22Rv1 (cell line): ENCODE measurements at regions not wholly inside any gene's neighbourhood (a gene's known extent, or its start where the extent isn't known, plus 50 kb on each side); places are given as distances from the start of the nearest gene placed in this dataset.

Source experiments
- H3K27ac ChIP-seq: fragments of 450-650 bp; 2 replicates; pipeline ENCODE4 v1.5.1; 2017
- ZFX ChIP-seq: fragments of 450-650 bp; IDR thresholded peaks from 2 replicates; pipeline ENCODE4 v1.6.1; 2017; ENCODE audit warnings: antibody characterized with exemption, borderline replicate concordance
- TF ChIP-seq, protein P1 (sequence below): fragments of 450-650 bp; IDR thresholded peaks from 2 replicates; pipeline ENCODE4 v1.5.1; 2017; ENCODE audit warnings: mild to moderate bottlenecking

DNA sequence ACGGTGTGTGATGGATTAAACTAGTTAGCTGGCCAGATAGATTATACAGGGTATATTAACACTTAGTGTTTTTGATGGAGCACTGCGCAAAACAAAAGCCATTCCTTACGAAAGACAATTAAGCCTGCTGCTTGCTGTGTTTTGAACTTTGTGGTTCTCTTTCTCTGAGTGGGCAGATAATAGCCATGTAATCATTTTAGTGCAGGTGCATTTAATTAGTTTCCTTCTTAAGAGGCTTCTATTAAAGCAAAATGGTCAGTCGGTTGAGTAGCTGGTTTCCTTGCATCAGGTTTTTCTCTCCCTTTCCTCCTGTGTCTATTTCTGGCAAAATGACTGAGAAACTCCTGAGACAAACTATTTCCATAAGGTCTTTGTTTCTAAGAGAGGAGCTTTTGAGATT, 512.5 kb downstream of the DMAC1 start:
- H3K27ac ChIP-seq, result no peak overlapping the region
- TF ChIP-seq, protein P1, sequence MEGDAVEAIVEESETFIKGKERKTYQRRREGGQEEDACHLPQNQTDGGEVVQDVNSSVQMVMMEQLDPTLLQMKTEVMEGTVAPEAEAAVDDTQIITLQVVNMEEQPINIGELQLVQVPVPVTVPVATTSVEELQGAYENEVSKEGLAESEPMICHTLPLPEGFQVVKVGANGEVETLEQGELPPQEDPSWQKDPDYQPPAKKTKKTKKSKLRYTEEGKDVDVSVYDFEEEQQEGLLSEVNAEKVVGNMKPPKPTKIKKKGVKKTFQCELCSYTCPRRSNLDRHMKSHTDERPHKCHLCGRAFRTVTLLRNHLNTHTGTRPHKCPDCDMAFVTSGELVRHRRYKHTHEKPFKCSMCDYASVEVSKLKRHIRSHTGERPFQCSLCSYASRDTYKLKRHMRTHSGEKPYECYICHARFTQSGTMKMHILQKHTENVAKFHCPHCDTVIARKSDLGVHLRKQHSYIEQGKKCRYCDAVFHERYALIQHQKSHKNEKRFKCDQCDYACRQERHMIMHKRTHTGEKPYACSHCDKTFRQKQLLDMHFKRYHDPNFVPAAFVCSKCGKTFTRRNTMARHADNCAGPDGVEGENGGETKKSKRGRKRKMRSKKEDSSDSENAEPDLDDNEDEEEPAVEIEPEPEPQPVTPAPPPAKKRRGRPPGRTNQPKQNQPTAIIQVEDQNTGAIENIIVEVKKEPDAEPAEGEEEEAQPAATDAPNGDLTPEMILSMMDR, result no peak
- no peak for TF ChIP-seq ZFX

GRCh38 chr9:7286101-7286500, 513.5 kb downstream of the DMAC1 start:
- TF ChIP-seq ZFX, result no peak
- TF ChIP-seq, protein P1, result no peak
- no peak overlapping the region for H3K27ac ChIP-seq

- no peak overlapping the region for H3K27ac ChIP-seq
- TF ChIP-seq ZFX, result no peak
- TF ChIP-seq, protein P1, result no peak
These were observed 514.4 kb downstream of the DMAC1 start for GRCh38 chr9:7285199-7285598.

DNA sequence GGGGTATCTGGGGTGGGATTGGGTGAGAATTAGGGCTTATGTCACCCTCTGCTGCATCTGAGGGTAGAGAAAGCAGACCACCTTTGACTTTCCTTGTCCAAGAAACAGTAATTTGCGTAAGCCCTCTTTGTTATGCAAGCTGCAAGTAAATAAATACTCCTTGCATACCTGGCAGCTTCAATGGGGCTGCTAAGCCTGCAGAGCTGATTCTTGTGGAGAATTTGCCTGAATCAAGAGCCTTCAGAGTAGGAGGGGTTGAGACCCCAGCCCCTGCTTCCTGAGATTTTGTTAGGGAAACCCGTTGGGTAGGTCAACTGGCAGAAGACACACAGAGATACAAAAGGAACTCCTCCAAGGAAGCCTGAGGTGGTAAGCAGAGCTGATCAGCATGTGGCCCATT, 515.1 kb downstream of the DMAC1 start:
- no peak overlapping the region for H3K27ac ChIP-seq
- no peak for TF ChIP-seq ZFX
- TF ChIP-seq, protein P1, result no peak

DNA sequence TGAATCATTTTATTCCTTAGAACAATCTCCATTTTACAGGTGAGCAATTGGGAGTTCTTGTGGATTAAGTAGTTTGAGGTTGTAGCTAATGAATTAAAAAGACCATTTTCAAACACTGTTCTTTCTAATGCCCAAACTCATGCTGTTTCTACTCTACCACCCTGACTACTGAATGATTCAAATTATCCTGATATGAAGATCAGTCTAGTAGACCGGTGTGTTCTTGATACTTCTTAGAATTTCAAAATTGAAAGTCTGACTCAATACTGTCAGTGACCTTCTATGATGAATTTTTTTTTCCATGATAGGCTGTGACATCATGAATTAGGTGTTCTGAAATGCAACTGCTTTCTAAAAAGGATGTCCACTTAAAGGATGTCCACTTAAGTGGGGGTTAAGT, 515.5 kb downstream of the DMAC1 start:
- no peak overlapping the region for H3K27ac ChIP-seq
- TF ChIP-seq ZFX, result no peak
- TF ChIP-seq, protein P1, result no peak

DNA sequence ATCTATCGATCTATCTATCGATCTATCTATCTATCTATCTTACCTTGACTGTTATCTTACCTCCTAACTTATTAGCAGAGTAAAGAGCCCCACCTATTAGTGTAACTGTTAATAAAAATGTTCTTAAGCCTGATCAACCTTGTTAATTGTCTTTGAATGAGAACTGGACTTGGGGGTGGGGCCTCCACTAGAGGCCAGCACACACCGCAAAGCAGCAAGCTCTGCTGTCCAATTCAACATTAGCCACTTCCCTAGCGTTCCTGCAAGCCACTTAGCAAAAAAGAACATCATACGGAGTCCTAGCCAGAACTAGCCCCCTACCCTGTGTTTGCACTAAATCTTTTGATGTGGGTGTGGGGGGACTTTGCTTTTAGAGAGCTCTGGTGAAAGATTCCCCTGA, 515.8 kb downstream of the KDM4C start:
- TF ChIP-seq, protein P1, result peak; percentile 29
- no peak for TF ChIP-seq ZFX

GRCh38 chr9:7266911-7267595, 509.3 kb downstream of the KDM4C start:
- TF ChIP-seq ZFX, result no peak
- TF ChIP-seq, protein P1, result no peak
- no peak overlapping the region for H3K27ac ChIP-seq

More for the DNA sequence above, 515.8 kb downstream of the KDM4C start:
- H3K27ac ChIP-seq, result no peak overlapping the region
